Tibial nerve (tissue), 4 donors: ENCODE measurements at regions not wholly inside any gene's neighbourhood (a gene's known extent, or its start where the extent isn't known, plus 50 kb on each side); places are given as distances from the start of the nearest gene placed in this dataset.

ENCODE experiments used
- CTCF ChIP-seq, 5 experiments: fragments of 200-600 bp in 3 of 5; fragments of 450-650 bp in 2 of 5; sonication (generic) in 3 of 5; IDR thresholded peaks; one replicate each; pipeline ENCODE4 v1.5.1; 2016 to 2019; ENCODE audit warnings: antibody characterized with exemption in 5 of 5, mild to moderate bottlenecking in 3 of 5, moderate library complexity in 2 of 5
- EP300 ChIP-seq, 2 donors: sonication (generic); formaldehyde crosslinking; IDR thresholded peaks; one replicate each; pipeline ENCODE4 v1.6.1; 2017; ENCODE audit warnings: antibody characterized with exemption in 2 of 2, mild to moderate bottlenecking in 1 of 2
- POLR2A ChIP-seq, 2 donors: fragments of 450-650 bp; IDR thresholded peaks; one replicate each; pipeline ENCODE4 v1.6.1; 2017; ENCODE audit warnings: antibody characterized with exemption in 2 of 2, mild to moderate bottlenecking in 2 of 2, moderate library complexity in 2 of 2

GRCh38 chr2:194494401-194494800, 1162.6 kb upstream of the SLC39A10 start:
- TF ChIP-seq CTCF (IDR thresholded peaks at IDR 0.05) (no peak), EP300 (IDR thresholded peaks at IDR 0.05) (no peak), POLR2A (IDR thresholded peaks at IDR 0.05) (no peak)
